Stomach (tissue), 4 donors: ENCODE measurements at regions not wholly inside any gene's neighbourhood (a gene's known extent, or its start where the extent isn't known, plus 50 kb on each side); places are given as distances from the start of the nearest gene placed in this dataset.

ENCODE experiments used
- EP300 ChIP-seq: sonication (generic); formaldehyde crosslinking; IDR thresholded peaks from one replicate; pipeline ENCODE4 v1.6.1; 2017; ENCODE audit warnings: antibody characterized with exemption
- POLR2A ChIP-seq, 4 donors: fragments of 450-650 bp; IDR thresholded peaks; one replicate each; pipeline ENCODE4 v1.6.1; 2016; ENCODE audit warnings: antibody characterized with exemption in 4 of 4, control low read depth in 2 of 4, mild to moderate bottlenecking in 1 of 4, moderate library complexity in 1 of 4
- POLR2AphosphoS5 ChIP-seq, 3 donors: sonication (generic); formaldehyde crosslinking; IDR thresholded peaks; one replicate each; pipeline ENCODE4 v1.6.1; 2016; ENCODE audit warnings: antibody characterized with exemption in 3 of 3
- TF ChIP-seq, protein P1 (sequence below), 7 experiments: fragments of 450-650 bp in 4 of 7; fragments of 200-600 bp in 3 of 7; sonication (generic) in 3 of 7; IDR thresholded peaks; one replicate each; pipeline ENCODE4 v1.5.1; 2016 to 2019; ENCODE audit warnings: antibody characterized with exemption in 7 of 7, control low read depth in 2 of 7, mild to moderate bottlenecking in 1 of 7

DNA sequence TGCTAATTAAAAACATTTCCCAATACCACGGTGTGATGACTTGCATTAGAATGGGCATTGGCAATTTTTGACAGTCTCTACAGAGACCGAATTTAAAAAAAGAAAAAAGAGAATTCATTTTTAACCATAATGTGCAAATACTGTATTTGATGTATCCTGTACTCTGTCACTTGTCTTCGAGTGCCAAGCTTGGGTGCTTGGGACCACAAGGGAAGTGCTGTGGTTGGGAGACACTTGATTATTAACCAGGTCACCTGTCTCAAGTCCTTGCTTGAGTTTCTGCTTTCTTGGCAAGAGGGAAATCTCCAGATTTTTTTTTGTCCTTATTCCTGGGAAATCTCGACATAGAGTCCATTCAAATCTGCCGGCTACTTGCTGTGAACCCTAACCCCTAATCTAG lies 209.0 kb downstream of the MC4R start:
- TF ChIP-seq, protein P1, sequence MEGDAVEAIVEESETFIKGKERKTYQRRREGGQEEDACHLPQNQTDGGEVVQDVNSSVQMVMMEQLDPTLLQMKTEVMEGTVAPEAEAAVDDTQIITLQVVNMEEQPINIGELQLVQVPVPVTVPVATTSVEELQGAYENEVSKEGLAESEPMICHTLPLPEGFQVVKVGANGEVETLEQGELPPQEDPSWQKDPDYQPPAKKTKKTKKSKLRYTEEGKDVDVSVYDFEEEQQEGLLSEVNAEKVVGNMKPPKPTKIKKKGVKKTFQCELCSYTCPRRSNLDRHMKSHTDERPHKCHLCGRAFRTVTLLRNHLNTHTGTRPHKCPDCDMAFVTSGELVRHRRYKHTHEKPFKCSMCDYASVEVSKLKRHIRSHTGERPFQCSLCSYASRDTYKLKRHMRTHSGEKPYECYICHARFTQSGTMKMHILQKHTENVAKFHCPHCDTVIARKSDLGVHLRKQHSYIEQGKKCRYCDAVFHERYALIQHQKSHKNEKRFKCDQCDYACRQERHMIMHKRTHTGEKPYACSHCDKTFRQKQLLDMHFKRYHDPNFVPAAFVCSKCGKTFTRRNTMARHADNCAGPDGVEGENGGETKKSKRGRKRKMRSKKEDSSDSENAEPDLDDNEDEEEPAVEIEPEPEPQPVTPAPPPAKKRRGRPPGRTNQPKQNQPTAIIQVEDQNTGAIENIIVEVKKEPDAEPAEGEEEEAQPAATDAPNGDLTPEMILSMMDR (IDR thresholded peaks at IDR 0.05), result no peak
- TF ChIP-seq EP300 (no peak), POLR2A (IDR thresholded peaks at IDR 0.05) (no peak), POLR2AphosphoS5 (IDR thresholded peaks at IDR 0.05) (no peak)
